Breast epithelium (tissue), 3 donors: ENCODE measurements at regions not wholly inside any gene's neighbourhood (a gene's known extent, or its start where the extent isn't known, plus 50 kb on each side); places are given as distances from the start of the nearest gene placed in this dataset.

ENCODE experiments used
- POLR2A ChIP-seq: fragments of 450-650 bp; IDR thresholded peaks from one replicate; pipeline ENCODE4 v1.6.1; 2016; ENCODE audit warnings: antibody characterized with exemption, mild to moderate bottlenecking, moderate library complexity
- TF ChIP-seq, protein P1 (sequence below), 3 donors: fragments of 450-650 bp; IDR thresholded peaks; one replicate each; pipeline ENCODE4 v1.5.1; 2016 to 2017; ENCODE audit warnings: antibody characterized with exemption in 3 of 3, mild to moderate bottlenecking in 3 of 3, moderate library complexity in 3 of 3

DNA sequence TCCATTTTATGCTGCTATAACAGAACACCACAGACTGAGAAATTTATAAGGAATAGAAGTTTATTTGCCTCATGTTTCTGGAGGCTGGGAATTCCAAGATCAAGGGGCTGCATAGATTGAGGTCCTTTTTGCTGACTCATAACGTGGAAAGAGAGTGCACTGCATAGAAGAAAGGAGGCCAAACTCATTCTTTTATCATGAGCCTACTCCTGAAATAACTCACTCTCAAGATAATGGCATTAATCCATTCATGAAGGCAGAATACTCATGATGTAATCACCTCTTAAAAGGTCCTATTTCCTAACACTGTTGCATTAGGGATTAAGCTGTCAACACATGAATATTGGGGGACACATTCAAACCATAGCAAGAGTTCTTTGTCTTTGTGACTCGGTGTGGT is 60.0 kb upstream of the FBXO33 start:
- TF ChIP-seq POLR2A: no peak
- TF ChIP-seq, protein P1, sequence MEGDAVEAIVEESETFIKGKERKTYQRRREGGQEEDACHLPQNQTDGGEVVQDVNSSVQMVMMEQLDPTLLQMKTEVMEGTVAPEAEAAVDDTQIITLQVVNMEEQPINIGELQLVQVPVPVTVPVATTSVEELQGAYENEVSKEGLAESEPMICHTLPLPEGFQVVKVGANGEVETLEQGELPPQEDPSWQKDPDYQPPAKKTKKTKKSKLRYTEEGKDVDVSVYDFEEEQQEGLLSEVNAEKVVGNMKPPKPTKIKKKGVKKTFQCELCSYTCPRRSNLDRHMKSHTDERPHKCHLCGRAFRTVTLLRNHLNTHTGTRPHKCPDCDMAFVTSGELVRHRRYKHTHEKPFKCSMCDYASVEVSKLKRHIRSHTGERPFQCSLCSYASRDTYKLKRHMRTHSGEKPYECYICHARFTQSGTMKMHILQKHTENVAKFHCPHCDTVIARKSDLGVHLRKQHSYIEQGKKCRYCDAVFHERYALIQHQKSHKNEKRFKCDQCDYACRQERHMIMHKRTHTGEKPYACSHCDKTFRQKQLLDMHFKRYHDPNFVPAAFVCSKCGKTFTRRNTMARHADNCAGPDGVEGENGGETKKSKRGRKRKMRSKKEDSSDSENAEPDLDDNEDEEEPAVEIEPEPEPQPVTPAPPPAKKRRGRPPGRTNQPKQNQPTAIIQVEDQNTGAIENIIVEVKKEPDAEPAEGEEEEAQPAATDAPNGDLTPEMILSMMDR (IDR thresholded peaks at IDR 0.05): no peak
